ENCODE measurements at regions not wholly inside any gene's neighbourhood (a gene's known extent, or its start where the extent isn't known, plus 50 kb on each side); places are given as distances from the start of the nearest gene placed in this dataset.

DNA sequence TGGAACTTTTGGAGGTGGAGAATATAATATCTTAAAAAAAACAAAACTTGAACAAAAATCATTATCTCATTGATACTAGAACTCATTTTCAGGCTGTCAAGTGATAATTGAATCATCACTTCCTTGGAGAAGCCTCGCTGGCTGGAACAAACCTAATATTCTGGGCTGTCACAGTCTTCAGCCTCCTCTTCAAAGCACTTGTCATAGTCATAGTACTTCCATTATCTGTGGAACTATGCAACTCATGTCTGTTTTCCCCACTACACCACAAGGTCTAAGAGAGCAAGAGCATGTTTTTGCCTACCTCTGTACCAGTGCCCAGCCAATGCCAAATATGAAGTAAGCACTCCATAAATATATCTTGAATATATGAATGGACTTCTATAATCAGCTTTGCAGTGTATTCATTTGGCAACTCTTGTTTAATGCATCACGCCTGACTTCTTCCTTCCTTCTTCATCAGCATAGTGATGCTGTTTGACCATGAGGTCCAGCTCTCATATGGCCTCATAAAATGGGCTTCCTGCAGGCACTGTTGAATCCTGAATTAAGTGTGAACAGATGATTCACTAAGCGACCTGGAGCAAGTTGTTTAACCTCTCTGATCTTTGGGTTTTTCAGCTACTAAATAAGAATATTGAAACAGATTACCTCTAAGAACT, 86.6 kb upstream of the SNRK start:
- TF ChIP-seq, protein P1, sequence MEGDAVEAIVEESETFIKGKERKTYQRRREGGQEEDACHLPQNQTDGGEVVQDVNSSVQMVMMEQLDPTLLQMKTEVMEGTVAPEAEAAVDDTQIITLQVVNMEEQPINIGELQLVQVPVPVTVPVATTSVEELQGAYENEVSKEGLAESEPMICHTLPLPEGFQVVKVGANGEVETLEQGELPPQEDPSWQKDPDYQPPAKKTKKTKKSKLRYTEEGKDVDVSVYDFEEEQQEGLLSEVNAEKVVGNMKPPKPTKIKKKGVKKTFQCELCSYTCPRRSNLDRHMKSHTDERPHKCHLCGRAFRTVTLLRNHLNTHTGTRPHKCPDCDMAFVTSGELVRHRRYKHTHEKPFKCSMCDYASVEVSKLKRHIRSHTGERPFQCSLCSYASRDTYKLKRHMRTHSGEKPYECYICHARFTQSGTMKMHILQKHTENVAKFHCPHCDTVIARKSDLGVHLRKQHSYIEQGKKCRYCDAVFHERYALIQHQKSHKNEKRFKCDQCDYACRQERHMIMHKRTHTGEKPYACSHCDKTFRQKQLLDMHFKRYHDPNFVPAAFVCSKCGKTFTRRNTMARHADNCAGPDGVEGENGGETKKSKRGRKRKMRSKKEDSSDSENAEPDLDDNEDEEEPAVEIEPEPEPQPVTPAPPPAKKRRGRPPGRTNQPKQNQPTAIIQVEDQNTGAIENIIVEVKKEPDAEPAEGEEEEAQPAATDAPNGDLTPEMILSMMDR (IDR thresholded peaks at IDR 0.05; ENCODE audit: low read depth, low read length, missing control alignments): no peak
- DNase-seq (ENCODE audit: extremely low read depth, low read depth): no peak

DNA sequence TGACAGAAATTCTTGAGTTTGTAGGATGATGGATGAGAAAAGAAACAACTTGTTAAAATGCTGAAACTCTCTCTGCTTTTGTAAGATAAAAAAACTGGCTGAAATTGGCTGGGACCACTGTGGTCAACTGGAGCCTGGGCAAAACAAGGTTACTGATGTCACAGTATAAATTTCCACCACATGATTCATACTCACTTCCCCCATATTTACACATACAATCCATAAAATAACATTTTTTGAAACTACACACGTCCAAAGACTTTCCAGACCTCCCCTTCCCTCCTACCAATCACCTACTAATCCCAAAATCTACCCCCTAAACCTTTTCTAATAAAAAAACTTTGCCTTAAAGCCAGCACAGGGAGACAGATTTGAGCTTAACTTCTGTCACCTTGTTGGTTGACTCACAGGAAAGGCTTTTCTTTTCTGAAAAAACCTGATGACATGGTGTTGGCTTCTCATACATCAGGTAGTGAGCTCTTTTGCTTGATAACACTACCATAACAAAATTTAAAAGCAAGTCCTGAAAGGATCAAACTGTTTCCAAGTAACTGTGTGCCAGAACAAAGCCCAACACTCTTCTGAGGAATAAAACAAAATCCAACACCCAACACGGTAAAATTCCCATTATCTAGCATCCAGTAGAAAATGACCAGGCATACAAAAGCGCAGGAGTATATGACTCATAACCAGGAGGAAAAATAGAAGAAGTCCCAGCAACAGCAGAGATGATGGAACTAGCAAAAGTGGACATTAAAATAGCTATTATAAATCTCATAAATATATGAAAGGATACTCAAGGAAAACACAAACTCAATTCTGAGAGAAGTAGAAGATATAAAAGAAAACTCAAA, 87.3 kb upstream of the SNRK start:
- no peak overlapping the region for H3K4me3 ChIP-seq (replicated peaks; ENCODE audit: low read depth, low read length)
- TF ChIP-seq, protein P1 (IDR thresholded peaks at IDR 0.05; ENCODE audit: low read depth, low read length, missing control alignments): no peak
- DNase-seq (ENCODE audit: extremely low read depth, low read depth): no peak

More for the DNA sequence above, 86.6 kb upstream of the SNRK start:
- no peak overlapping the region for H3K4me3 ChIP-seq (replicated peaks; ENCODE audit: low read depth, low read length)

DNA sequence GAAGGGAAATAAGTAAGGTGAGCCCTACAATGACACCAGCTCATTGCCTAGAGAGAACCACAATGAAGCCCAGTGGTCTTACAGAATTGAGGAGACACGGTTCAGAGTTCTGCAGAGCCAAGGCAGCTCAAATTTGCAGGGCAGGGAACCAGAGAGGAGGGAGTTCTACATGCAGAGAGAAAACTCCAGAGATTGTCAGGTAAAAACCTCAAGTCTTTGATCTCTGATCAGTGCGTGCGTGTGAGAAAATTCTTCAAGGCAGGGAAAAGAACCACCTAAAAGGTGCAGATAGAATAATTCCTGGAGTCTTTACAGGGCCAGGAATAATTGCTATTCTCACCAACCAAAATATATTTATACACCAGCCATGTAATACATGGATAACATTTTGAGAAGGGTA, 88.0 kb upstream of the SNRK start:
- DNase-seq (ENCODE audit: extremely low read depth, low read depth): no peak
- H3K4me3 ChIP-seq (replicated peaks; ENCODE audit: low read depth, low read length): no peak overlapping the region
- TF ChIP-seq, protein P1 (IDR thresholded peaks at IDR 0.05; ENCODE audit: low read depth, low read length, missing control alignments): no peak

DNA sequence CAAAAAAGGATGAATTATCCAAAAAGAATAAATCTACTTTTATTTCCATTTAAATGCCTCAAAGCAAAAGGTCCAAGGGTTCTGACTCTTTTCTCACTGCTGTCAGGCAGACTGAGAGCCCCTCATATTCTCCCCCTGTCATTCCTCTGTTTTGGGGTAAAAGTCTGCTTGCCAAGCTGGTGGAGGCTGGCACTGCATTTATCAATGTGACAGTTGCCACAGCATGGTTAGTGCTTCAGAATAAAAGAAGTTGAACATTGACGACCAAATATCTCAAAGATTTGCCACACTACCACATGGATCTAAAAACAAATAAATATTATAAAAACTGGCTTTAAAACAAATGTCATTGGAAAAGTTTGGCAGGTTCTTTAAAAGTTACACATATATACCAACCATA, 89.2 kb upstream of the SNRK start:
- no peak for DNase-seq (ENCODE audit: extremely low read depth, low read depth)
- TF ChIP-seq, protein P1 (IDR thresholded peaks at IDR 0.05; ENCODE audit: low read depth, low read length, missing control alignments): no peak

DNA sequence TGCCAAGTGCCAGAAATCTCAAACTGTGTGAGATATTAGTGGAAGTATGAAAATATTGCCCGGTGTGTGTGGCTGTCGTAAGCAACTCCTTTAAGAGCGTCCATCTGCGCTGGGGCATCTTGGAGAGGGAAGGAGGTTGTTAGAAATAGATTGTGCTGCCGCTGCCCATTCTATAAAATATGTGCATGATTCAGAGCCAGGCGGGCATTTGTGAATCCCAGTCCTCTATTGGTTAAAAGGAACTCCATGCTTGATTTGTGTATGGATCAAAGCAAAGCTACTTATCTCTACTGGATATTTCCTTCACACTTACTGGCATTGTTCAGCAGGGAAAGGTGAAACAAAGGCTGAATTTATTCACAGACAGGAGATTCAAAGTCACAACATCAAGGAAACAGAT, 89.6 kb upstream of the SNRK start:
- DNase-seq (ENCODE audit: extremely low read depth, low read depth): no peak
- H3K4me3 ChIP-seq (replicated peaks; ENCODE audit: low read depth, low read length): no peak overlapping the region
- TF ChIP-seq, protein P1 (IDR thresholded peaks at IDR 0.05; ENCODE audit: low read depth, low read length, missing control alignments): no peak

More for the DNA sequence above, 89.2 kb upstream of the SNRK start:
- no peak overlapping the region for H3K4me3 ChIP-seq (replicated peaks; ENCODE audit: low read depth, low read length)

DNA sequence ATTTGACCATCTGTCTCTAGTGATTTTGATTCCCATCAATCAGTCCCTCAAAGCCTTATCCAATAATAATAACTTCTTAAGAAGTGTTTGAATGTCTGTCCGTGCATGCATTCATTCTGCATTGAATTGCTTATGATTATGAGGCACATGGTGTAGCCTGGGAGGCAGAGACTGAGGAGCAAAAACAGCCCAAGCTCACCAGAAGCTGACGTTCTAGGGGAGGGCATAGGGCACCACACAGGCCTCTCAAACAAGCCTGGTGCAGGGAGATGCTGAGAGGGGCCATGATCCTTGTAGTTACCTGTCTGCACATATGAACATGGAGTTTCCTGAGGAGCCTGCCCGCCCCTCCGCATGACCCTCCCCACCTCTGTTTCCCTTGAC, 89.2 kb upstream of the POMGNT2 start:
- no peak for DNase-seq (ENCODE audit: extremely low read depth, low read depth)
- no peak overlapping the region for H3K4me3 ChIP-seq (replicated peaks; ENCODE audit: low read depth, low read length)
- TF ChIP-seq, protein P1 (IDR thresholded peaks at IDR 0.05; ENCODE audit: low read depth, low read length, missing control alignments): no peak

All from HFF-Myc (cell line).